Pulmonary artery endothelial cell (primary cell): ENCODE measurements at regions not wholly inside any gene's neighbourhood (a gene's known extent, or its start where the extent isn't known, plus 50 kb on each side); places are given as distances from the start of the nearest gene placed in this dataset.

Source experiments
- DNase-seq: peaks from one replicate; pipeline ENCODE4 v3.0.0-alpha.2; 2011; ENCODE audit warnings: low read depth, low spot score

DNA sequence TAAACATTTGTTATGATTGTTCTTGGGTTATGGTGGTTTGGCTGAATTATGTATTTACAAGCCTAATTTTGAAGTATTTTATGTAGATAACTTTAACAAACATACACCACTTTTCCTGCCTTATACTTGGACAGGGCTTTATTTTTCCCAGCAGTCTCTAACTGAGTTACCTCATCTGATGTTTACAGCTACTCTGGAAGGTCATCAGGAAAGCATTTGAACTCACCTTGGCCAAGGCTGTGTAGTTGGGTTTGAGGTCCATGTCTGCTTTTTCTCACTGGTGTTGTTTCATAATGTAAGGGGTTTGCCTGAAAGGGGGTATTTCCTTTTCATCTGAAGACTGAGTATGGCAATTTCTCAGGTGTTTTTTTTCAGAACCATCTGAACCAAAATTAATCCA is 193.5 kb downstream of the RWDD3 start:
- DNase-seq: no peak

DNA sequence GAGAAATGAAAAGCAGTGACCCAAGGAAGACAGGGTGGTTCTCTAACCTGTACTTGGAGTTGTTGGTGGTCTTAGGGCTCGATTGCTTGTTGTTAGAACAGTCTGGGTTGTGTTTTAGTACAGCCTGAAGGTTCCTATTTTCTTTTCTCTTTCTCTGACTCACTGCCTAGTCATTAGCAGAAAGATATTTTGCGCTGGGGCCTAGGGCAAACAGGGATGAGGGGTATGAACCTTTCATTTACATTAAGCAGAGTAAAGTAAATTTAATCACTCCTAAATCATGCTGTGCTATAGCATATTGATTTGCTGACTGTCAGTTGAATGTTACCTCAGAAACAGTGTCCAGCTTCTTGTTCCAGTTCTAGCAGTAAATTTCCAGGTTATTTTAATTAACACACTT is 197.2 kb downstream of the RWDD3 start:
- DNase-seq: no peak

DNA sequence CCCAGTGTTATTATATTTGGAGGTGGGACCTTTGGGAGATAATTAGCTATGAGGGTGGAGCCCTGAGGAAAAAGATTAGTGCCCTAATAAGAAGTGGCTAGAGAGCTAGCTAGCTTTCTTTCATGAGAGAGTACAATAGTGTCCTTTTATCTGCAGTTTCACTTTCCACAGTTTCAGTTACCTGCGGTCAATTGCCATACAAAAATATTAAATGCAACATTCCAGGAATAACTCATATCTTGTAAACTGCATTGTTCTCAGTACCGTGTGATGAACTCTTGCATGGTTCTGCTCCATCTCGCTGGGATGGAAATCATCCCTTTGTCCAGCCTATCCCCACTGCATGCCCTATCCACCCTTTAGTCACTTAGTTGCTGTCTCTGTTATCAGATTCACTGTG is 201.6 kb downstream of the RWDD3 start:
- no peak for DNase-seq

DNA sequence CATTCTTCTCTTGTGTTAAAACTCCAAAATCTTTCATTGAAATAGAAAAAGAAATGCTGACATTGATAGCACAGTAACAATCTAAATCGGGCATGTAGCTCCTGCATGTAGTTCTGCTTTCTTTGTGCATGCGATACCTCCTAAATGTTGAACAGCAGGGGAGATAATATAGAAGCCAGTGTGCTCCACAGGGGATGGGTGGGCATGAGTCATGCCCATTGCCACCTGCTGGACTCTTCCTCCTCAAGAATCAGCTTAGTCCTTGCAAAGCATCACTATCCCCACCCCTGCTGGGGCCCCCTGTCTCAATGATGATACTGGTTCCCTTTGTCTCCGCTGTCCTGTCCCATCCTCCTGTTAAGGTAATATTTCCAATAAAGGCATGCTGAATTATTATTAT is 203.0 kb downstream of the RWDD3 start:
- no peak for DNase-seq

DNA sequence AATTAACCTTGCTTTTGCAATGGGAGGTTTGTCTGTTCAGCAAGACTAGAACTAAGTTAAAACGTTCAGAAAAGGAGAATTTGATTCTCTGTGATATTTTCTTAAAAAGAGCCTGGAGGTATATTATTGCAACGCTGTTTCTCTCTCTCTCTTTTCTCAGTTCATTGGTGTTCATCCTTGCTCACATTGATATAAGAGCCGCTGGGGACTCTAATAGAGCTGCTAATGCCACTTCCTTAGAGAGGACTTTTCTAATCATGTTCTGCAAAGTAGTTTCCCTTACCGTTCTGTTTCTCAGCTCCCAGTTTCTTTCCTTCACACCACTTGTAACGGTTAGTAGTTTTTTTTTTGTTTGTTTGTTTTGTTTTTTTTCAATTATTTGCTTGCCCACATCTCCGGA is 203.8 kb downstream of the RWDD3 start:
- no peak for DNase-seq

DNA sequence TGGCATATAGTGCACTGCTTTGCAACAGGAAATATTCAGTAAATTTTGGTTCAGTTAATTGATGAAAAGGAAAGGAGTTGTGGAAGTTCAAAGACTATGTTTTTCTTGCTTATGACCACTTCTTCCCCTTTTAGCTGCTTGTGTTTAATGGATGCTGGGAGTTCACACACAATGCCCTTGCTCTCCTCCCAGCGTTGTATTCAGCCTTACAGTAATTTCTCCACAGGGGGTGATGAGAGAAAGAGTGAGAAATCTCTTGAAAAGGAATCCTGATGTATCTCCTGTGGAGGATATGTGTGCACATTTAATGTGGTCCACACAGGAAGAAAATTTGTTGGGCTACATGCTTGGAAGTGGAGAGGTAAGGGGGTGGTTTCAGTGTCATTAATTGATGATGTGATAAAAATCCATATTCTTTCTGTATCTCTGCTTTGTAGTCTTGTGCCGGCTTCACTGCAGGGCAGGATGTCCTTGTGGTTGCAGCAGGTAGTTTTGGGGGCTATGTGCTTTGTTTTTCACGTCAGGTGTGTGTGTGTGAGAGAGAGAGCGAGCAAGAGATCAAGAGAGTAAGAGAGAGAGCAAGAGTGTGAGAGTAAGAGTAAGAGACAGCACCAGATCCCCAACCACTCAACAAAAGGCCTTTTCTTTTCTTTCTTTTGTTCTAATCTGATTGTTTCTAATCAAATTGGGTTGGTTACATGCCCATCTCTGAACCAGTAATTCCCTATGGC is 204.4 kb downstream of the RWDD3 start:
- no peak for DNase-seq

DNA sequence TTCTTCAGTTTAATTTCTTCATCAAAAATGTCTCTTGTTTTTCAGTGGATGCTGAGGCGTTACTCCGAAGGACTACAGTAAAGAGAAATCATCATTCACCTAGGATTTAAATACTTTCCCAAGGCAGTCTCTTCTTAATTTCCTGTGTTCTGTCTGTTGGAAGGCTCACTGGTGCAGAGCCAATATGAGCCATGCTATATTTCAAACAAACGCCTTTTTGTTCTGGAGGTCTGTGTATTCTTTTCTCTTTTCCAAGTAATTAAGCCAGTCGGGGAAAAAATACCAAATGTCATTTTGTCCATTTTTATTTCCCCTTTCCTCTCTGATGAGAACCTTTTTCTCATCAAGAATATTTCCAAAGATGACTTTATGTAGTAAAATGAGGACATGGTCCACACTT is 206.5 kb downstream of the RWDD3 start:
- DNase-seq: no peak

DNA sequence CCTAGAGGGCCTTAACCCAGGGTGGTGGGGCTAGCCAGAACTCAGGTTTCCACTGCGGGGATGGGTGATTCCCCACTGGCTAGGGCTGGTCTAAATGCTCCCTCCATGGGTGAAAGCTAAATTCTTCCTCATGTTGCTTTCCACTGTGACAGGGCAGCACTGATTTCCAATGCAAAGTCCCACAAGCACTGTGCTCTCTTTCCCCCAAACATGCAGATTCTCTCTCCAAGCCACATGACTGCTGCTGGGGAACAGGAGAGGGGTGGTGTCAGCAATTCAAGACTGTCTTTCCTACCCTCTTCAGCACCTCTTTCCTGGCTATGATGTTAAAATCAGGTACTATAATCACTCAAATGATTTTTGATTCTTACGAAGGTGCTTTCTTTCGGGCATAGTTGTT is 215.5 kb downstream of the RWDD3 start:
- DNase-seq: no peak

DNA sequence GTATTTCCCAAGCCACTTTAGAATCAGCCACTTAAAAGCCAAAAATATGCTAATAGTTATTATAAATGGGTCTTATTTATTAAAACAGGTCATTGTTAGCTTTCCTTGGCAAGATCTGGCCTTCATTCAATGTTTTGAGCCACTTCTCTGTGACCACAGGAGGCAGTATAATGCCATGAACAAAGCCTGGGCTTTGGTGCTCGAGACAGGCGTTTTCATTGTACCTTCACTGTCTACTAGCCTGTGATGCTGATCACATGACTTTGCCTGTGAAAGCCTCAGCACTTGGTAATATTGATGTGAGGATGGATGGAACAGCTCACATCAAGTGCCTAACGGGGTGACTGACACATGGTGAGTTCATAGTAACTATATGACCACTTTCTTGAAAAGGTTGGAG is 217.0 kb downstream of the RWDD3 start:
- no peak for DNase-seq

DNA sequence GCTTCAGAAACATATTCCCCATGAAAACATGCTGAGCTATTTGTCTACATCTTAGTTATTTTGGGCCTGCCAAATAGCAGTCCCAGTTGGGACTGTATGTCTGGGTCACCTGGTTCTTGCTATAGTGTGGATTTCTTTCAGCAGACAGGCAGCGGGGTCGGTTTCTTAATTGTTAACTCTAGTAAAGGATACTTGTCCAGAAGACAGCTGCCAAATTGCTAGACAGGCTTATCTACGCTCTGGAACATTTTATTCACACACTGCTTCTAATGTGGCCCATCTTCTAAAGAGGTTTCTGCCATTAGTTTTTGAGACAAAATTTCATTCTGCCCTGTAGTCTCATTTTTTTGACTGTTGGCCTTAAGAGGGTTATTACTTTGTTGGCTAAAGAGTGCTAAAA is 217.9 kb downstream of the RWDD3 start:
- DNase-seq: no peak

DNA sequence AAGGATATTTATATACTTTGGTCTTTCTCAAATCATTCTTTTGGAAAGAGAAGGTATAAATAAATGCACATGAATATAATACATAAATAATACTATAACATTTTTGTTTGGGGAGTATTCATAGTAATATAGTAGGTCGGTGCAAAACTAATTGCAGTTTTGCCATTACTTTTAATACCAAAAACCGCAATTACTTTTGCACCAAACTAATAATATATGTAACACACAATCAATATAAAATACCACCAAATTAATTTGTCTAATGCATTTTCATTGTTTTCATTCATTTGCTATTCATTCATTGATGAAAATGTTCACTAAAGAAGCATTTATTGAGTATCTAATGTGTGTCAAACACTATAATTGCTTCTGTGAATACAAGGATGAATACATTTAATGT is 219.0 kb downstream of the RWDD3 start:
- no peak for DNase-seq

DNA sequence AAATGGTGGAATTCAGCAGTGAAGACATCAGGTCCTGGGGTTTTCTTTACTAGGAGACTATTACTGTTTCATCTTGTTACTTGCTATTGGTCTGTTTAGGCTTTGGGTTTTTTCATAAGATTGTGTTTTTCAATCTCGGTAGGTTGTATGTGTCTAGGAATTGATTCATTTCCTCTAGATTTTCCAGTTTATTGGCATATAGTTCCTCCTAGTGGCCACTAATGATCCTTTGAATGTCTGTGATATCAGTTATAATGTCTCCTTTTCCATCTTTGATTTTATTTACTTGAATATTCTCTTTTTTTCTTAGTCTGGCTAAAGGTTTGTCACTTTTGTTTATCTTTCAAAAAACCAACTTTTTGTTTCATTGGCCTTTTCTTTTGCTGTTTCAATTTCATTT is 233.0 kb downstream of the RWDD3 start:
- no peak for DNase-seq

DNA sequence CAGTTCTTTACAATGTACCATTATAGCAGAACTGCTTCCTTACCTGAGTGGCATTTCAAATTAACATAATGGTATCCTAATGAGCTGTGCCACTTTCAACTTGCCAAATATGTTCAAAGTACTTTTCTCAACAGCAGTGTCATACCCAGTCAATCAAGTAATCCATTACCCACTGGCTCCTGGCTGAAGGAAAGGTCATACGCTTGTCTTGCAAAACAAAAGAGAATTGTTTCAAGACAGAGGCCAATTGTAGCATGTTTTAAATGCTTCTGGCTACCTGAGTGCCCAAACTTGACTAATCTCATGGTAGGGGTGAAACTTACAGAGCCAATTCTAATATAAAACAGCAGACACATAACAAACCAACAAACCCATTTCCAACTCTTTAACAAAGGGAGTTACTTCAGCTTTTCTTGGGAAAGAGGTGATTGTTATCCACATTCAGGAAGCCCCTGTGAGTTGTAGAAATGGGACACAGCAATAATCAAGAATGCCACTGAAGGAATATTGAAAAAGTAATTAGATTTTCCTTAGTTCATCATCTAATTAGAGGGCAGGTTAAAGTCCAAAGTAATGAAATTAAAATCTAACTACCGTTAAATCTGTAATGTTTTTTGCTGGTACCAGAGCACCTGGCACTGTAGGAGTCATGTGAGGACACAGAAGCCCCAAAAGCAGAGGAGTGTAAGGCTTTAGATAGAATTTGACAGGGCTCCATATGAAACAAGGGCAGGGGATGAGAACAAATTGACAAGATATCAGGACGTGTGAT is 241.9 kb downstream of the RWDD3 start:
- no peak for DNase-seq

DNA sequence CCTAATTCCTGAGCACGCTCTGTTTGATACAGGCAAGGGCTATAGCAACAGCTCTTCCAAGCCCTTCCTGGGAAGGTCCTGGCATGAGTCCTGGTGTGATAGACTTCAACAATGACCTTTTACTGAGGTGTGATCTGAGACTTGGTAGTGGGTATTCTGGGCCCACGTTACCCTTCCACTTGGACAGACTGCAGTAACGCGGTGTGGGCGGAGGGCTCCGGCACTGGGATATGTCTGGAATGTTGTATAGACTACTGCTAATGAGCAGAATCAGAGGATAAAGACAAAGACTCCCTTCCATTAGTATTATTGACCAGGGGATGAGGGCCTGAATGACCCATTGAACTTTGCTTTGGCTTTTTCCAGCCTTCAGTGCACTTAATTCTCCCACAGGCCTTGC is 262.3 kb downstream of the RWDD3 start:
- DNase-seq: no peak

DNA sequence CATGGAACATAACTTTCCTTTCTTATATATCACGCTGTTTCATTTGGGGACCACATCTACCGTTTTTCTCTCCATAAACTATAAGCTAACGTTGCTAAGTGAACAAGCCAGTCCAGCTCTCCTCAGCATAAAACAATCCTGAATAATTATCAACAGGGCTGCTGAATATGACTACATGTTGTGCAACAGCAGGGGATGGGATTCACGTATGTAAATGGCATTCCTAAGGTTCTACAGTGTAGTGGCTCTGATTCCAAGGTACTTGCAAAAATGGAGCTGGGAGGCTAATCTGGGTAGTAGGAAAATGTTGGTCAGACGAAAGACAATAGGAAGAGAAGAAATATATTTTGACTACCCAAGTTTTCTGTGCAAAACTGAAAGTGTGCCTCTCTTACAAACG is 262.8 kb downstream of the RWDD3 start:
- DNase-seq: no peak

DNA sequence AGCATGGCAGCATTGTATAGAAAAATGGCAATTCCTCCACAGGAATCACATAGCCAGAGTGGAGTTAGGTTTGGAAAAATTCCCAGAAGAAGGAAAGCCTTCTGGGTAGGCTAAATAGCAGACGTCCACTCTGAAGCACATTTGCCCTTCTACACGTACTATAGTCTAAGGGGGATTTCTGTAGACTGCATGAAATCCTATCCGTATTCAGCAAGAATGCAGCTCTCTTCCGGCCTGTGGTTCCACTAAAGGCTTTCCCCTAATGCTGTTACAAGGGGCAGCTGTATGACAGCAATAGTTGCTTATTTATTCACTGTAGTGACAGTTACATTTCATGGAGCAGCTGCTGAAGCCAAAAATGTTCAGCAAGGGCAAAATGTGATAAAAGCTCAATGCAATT is 263.6 kb downstream of the RWDD3 start:
- DNase-seq: no peak

DNA sequence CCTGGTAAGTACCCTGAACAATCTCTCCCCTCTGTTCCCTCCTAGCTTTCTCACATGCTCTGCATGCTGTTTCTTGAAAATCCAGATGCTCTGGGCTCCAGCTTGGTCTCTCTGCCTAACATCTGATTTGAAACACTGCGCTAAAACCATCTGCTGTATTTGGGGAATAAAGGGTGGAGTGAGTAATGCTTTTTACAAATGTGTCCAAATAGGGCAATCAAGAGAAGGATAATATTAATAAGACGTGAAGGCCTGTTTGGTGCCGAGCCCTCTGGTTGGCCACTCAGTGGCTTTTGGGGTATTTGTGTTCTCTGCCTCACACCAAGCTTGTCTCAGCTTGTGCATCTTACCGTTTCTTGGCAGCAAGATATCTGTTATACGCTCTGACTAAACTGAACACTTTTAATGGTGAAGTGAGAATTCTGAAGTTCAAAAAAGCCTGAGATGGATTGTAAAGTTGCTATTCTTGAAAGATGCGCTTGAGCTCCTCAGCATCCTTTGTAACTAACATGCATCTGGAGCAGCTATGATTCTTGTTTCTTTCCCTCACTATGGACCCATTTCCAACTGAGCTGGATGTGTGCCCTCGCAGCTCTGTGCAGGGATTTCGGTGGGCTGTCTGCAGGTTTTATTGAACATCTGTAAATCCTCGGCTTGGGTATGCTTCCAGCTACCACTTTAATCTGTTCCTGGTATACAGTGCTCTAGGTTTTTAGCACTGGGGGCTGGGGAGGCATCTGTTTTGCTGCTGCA is 269.4 kb downstream of the RWDD3 start:
- DNase-seq: no peak

DNA sequence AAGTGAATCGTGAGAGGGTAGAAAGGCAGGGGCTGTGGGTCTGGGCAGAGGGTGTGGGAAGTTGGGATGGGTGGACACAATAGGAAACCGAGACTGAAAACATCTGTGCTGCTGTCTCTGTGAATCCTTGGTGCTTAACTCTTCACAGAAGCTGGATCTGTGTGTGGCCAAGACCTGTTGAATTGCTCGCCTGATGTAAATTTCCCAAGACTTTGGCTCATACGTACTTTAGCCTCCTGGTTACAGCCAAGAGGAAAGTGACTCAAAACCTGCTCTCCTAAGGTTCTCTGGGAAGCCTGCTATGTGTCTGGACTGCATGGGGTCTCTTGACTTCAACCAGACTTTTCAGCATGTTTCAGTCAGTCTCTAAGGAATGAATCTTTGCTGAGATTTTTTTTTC is 270.3 kb downstream of the RWDD3 start:
- DNase-seq: no peak

DNA sequence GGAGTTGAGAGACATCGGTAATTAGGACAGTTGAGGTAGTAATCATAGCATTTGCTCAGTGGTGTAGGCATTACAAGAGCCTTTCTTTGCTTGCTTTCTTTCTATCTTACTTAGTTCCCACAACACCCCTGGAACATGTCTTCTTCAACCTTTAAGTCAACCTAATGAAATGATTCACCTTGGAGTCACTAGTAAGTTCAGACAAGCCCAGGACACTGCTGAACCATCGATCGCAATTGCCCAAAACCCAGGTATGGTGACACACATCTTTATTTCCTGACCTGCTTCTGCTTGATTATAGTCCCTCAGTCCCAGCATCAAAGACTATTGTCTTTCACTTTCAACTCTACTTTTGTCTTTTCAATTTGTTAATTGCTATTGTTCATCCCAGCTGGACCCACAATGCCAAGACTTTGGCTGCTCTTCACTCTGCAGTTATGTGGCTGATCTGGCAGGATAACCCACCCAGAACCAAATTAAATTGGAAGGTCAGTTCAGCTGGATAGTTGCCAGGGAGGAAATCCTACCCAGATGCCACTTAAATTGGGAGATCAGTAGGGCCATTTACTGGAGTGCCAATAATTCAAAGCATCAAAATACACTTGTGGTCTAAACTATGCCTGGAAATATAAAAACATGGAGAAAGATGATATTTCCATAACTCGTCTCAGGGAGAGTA is 272.9 kb downstream of the RWDD3 start:
- no peak for DNase-seq

DNA sequence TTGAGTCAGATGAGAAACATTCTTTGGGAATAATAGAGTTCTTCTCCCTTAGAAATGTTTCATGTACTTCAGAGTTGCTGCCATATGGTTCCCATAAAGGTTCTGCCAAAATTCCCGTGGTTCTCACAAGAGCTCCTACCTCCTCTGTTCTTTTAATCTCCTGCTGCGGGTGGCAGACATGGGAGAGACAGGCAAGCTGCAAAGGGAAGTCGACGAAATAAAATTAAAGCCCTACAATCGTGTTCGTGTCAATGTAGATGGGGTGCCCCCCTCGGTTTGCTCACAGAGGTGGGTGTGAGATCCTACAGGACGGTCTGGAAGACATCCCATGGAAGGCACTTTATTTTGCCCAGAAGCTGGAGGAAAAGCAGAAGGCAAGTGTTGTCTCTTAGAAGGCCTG is 276.0 kb downstream of the RWDD3 start:
- no peak for DNase-seq

DNA sequence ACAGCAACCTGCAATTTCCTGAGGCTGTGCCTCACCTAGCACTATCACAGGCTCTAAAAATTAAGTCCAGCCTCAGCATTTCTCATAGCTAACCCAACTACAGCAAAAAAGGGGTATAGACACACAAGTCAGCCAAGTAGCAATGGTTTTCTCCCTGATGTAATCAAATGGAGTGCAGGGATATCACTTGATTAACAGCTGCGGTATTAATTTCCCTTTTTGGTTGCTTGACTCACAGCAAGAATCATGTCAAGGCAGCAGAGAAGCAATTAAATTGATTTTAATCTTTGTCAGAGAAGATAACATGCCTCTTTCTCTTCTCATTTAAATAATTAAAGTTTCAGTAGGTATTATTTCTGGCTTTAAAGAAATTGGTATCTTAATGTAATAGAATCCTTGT is 278.9 kb downstream of the RWDD3 start:
- no peak for DNase-seq

DNA sequence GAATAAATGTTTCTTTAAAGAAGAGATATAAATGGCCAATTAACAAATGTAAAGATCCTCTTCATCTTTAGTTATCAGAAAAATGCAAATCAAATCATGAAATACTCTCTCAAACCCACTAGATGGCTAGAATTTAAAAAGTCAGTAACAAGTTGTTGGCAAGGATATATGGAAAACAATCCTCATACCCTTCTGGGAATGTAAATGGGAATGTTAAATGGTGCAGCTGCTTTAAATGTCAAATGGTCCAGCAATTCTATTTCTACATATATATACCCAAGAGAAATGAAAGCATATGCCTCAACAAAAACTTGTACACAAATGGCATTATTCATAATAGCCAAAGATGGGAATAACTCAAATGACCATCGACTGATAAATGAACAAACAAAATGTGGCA is 283.5 kb downstream of the RWDD3 start:
- DNase-seq: no peak
